Gastrocnemius medialis (tissue), 4 donors: ENCODE measurements at regions not wholly inside any gene's neighbourhood (a gene's known extent, or its start where the extent isn't known, plus 50 kb on each side); places are given as distances from the start of the nearest gene placed in this dataset.

ENCODE experiments used
- CTCF ChIP-seq, 5 experiments: fragments of 450-650 bp in 3 of 5; fragments of 200-600 bp in 2 of 5; sonication (generic) in 2 of 5; IDR thresholded peaks in 4 of 5; conservative IDR thresholded peaks in 1 of 5; 1 replicate in 4 of 5; 2 replicates in 1 of 5; pipeline ENCODE4 v1.5.1; 2016 to 2019; ENCODE audit warnings: antibody characterized with exemption in 5 of 5, mild to moderate bottlenecking in 3 of 5, moderate library complexity in 3 of 5
- POLR2A ChIP-seq, 2 donors: fragments of 450-650 bp; IDR thresholded peaks; one replicate each; pipeline ENCODE4 v1.6.1; 2017; ENCODE audit warnings: antibody characterized with exemption in 2 of 2, mild to moderate bottlenecking in 2 of 2, moderate library complexity in 2 of 2

GRCh38 chr2:122414902-122415301 is 659.5 kb downstream of the TSN start:
- no peak for TF ChIP-seq POLR2A (IDR thresholded peaks at IDR 0.05)
- no peak for TF ChIP-seq CTCF (IDR thresholded peaks at IDR 0.05 in 4 of 5, conservative IDR thresholded peaks at IDR 0.05 in 1 of 5)
